ENCODE measurements at regions not wholly inside any gene's neighbourhood (a gene's known extent, or its start where the extent isn't known, plus 50 kb on each side); places are given as distances from the start of the nearest gene placed in this dataset.

GRCh38 chr4:35315419-35315818 is 928.9 kb downstream of the ARAP2 start:
- DNase-seq: no peak
- intact Hi-C loops (cut with DNase I): no loop called here

DNA sequence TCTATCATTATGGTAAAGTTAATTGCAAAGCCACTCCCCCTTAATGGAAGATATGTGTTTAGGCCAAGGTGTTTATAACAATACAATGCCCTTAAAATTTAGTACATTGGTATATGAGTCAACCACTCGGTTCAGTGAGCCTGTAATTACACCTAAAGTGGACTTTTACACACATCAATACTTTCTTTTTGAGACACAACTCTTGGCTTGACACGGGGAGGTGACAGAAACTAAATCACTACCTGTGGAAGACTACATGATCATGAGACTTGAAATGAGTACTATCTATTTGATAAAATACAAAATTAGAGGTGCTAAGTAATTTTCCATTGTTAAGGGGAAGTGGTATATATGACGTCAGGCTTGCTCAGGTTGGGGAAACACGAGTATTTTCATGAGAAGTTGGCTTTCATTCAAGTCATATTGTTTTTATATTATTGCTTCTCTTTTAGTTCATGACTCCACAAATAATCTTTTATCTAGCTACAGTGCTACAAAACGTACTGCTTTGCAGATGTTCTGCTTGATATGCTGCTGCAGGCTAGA is 918.3 kb downstream of the ARAP2 start:
- no peak for DNase-seq
- intact Hi-C loops (cut with DNase I): no loop called here

DNA sequence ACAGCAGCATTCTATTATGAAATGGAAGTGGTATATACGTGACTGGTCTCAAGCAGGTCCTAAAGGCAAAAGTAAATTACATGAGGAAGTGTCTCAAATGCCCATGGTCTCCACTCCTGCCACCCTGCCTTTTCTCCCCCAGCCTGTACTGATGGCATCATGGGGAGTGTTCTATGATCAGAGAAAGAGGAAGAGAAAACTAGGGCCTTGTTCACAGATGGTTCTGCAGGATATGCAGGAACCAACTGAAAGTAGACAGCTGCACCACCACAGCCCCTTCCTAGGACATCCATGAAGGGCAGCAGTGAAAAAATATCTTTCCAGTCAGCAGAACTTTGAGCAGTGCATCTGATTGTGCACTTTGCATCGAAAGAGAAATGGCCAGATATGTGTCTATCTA is 901.5 kb downstream of the ARAP2 start:
- DNase-seq: no peak
- intact Hi-C loops (cut with DNase I): no loop called here

DNA sequence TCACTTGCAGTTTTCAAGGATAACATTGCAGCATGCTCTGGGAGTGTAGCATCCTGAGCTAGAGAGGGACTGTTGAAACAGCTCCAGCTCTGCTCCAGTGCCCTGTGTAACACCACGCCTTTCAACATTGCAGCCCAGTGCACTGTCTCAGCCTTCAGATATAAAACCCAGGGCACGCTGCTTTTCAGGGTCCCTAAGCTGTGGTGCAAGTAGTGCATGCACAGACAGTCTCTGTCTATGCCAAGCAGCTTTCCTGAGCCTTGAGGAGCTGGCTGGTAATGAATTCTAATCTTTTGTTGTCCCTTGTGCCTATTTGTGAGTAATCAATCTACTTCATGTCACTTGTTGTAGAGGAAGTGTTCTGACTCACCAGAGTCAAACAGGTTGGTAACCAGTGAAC is 897.0 kb downstream of the ARAP2 start:
- DNase-seq: no peak
- intact Hi-C loops (cut with DNase I): no loop called here

DNA sequence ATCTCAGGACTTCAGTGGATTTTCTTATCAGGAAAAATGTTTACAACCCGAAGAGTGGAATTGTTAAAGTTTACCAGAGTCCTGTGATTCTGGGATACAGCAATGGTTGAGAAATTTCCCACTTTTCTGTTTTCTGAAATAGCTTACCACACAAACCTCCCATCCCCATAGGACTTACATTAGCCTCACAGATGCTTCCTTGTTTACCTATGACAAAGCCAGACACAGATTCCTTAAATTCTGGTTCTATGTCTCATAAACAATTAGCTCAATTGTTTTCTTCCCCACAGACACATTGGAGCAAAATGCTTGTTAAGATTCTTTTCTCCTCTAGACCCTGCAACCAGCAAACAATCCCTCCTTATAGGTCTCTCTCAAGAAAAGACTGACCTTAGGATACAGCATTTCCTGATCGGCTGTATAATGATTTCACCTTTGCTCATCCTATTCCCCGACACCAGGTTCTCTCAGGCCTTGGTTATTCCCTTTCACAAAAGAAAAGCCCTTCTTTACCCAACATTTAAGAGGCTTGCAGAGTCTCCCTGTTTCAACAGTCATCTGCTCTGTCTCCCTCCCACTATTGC is 886.2 kb downstream of the ARAP2 start:
- intact Hi-C loops (cut with DNase I): no loop called here
- no peak for DNase-seq

DNA sequence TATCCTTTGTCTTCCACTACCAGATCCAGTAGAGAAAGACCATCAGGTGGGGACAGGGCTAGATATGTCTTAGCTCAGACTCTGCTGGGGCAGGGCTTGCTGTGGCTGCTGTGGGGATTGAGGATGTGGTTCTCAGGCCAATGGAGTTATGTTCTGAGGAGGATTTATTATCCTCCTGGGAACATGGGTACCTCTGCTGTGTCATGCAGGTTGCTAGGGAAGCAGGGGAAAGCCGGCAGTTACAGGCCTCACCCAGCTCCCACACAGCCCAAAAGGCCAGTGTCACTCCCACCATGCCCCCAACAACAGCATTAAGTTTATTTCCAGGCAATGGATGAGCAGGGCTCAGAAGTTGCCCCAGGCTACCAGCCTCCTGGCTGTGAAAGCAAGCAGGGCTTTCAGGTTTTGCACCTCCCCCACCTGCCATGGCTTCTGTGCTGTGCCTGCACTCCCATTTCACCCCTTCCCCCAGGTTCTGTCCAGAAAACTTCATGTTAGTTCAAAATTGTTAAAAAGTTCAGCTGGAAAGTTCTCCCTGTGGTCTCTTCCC is 879.9 kb downstream of the ARAP2 start:
- intact Hi-C loops (cut with DNase I): no loop called here
- DNase-seq: no peak

- intact Hi-C loops (cut with DNase I): no loop called here
- no peak for DNase-seq
These were observed 879.1 kb downstream of the ARAP2 start for GRCh38 chr4:35365186-35365585.

GRCh38 chr4:35399912-35400311 is 844.4 kb downstream of the ARAP2 start:
- no peak for DNase-seq
- intact Hi-C loops (cut with DNase I): no loop called here

DNA sequence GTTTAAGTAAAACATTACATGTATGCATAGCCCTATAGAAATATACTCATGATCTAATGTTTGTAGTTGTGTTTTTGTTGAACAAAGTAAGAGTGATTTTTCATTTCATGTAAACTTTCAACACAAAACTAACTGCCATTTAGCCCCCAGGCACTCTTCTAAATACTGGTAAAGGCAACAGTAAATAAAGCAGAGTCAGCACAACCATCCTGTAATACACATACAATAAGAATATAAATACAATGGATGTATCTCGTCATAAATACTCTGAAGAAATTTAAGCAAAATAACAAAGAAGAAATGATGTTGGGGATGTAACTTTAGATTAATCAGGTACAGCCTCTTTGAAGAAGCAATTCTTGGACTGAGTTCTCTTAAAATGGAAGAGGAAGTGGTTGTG is 821.2 kb downstream of the ARAP2 start:
- intact Hi-C loops (cut with DNase I): no loop called here
- no peak for DNase-seq

DNA sequence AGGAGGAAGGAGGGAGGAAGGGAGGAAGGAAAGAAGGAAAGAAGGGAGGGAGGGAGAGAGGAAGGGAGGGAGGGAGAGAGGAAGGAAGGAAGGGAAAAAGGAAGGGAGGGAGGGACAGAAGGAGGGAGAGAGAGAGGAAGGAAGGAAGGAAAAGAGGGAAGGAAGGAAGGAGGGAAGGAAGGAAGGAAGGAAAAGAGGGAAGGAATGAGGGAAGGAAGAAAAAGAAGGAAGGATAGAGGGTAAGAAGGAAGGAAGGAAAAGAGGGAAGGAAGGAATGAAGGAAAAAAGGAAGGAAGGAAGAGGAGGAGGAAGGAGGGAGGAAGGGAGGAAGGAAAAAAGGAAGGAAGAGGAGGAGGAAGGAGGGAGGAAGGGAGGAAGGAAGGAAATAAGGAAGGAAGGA is 796.8 kb downstream of the ARAP2 start:
- intact Hi-C loops (cut with DNase I): no loop called here
- DNase-seq: no peak

DNA sequence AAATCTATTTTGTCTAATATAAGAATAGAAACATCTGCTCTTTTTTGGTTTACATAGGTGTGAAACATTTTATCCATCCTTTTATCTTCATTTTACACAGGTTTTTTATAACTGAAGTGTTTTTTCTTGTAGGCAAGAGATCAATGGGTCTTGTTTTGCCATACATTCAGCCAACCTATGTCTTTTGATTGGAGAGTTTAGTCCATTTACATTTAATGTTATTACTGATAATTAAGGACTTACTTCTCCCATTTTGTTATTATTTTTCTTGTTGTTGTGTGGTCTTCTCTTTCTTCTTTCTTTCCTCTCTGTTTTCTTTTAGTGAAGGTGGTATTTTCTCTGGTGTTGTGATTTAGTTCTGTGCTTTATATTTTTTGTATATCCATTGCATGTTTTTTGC is 785.3 kb downstream of the ARAP2 start:
- intact Hi-C loops (cut with DNase I): no loop called here

GRCh38 chr4:35461931-35462659 is 782.2 kb downstream of the ARAP2 start:
- DNase-seq: peak in 4 of 10 donors; percentile 12 to 65 (median 30)
- intact Hi-C loops (cut with DNase I): no loop called here

More for the DNA sequence above, 785.3 kb downstream of the ARAP2 start:
- DNase-seq: no peak

DNA sequence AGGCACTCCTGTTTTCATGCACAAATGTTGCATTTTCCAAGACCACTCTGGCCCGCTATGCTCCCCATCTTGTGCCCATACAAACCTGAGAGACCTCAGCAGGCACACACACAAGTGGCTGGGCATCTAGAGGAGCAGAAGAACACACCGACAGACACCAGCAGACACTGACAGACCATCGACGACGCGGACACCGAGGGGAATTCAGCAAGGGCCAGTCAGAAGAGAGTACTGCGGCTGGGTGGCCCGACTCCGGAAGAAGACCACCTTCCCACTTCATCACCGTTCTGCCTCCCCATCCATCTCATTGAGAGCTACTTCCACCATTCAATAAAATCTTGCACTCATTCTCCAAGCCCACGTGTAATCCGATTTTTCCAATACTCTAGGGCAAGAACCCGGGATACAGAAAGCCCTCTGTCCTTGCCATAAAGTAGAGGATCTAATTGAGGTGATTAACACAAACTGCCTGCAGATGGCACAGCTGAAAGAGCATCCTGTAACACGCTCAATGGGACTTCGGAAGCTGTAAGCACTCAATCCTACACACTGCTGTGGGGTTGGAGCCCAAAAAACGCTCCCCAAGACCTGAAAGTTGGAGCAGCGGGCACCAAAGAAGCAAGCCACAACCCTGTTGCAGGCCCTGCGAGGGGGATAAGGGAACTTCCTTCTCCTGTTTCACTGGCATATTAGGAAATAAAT is 780.9 kb downstream of the ARAP2 start:
- DNase-seq: peak in 3 of 10 donors; percentile 12 to 49 (median 41)
- intact Hi-C loops (cut with DNase I): no loop called here

DNA sequence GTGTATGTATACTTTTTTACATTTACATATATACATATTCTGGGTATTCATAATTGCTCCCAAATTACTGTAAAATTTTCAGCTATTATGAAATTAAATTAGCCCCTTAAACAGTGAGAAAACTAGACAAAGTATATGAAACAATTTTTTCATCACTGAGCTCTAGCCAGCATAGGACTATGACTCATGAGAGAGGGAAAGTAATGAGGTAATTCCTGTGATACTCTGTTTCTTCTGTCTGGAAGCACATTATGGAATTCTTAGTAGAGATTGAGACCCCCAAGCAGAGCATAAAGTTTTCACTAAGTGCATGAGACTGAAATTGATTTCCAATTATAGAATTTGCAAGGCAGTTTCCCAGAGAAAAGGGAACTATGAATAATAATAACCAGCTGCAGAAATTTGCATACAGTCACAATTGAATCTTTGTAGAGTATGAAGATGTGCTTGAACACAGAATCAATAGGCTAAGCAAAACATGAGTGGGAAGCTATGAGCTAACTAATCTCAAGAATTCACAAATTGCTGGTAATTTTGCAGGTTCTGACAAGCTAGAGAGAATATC is 779.3 kb downstream of the ARAP2 start:
- DNase-seq: no peak
- intact Hi-C loops (cut with DNase I): no loop called here

DNA sequence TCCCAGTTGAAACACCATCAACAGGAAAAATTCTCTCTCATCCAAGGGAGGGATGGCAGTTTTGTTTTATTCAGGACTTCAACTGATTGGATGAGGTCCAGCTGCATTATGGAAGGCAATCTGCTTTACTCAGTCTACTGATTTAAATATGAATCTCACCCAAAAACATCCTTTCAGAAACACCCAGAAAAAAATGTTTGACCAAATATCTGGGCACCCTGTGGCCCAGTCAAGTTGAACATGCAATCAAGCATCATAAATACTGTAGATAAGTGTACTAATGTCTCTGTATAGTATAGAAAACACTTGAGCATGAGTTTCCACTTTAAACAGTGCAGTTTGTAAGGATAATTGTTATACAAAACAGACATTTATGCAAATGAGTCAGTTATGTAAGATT is 753.2 kb downstream of the ARAP2 start:
- no peak for DNase-seq
- intact Hi-C loops (cut with DNase I): no loop called here

GRCh38 chr4:35493977-35494376 is 750.3 kb downstream of the ARAP2 start:
- DNase-seq: peak in 1 of 10 donors; percentile 42
- intact Hi-C loops (cut with DNase I): no loop called here

DNA sequence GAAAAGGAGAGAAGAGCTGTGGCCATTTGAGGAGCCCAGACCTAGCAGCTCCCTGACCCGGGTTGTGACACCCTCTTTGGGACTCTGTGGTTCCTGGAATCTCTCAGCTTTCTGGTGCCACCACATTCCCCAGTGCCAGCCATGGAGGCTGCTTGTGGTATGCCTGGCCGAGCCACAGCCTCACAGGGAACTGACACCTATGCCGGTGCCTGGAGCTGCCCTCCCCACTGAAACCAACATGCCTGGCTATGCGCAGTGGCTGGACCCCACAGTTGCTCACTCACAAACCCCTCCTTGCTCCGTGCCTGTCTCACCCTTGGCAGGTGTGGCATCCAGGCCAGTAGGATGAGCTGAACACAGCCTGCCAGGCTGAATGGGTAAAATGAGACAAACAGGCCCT is 749.4 kb downstream of the ARAP2 start:
- peak in 3 of 10 donors; percentile 35 to 66 (median 58) for DNase-seq

GRCh38 chr4:35500812-35501211 is 743.5 kb downstream of the ARAP2 start:
- DNase-seq: no peak
- intact Hi-C loops (cut with DNase I): no loop called here

More for the DNA sequence above, 749.4 kb downstream of the ARAP2 start:
- intact Hi-C loops (cut with DNase I): no loop called here

DNA sequence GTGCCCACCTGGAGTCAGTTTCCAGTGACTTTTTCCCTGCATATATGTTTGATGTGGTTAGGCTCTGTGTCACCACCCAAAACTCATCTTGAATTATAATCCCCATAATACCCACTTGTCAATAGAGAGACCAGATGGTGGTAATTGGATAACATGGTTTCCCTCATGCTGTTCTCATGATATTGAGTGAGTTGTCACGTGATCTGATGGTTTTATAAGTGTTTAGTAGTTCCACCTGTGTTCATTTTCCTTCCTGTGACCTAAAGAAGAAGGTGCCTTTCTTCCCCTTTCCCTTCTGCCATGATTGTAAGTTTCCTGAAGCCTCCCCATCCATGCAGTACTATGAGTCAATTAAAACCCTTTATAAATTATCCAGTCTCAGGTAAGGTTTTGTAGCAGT is 740.9 kb downstream of the ARAP2 start:
- intact Hi-C loops (cut with DNase I): no loop called here
- no peak for DNase-seq

DNA sequence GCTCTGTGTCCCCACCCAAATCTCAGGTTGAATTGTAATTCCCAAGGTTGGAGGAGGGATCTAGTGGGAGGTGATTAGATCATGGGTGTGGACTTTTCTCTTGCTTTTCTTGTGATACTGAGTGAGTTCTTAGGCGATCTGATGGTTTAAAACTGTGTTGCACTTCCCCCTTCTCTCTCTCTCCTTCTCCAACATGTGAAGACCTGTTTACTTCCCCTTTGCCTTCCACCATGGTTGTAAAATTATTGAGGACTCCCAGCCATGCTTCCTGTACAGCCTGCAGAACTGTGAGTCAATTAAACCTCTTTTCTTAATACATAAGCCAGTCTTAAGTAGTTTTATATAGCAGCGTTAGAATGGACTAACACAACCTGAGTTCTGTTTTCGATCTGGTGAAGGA is 738.2 kb downstream of the ARAP2 start:
- intact Hi-C loops (cut with DNase I): no loop called here
- no peak for DNase-seq

GRCh38 chr4:35511851-35512250 is 732.5 kb downstream of the ARAP2 start:
- DNase-seq: no peak
- intact Hi-C loops (cut with DNase I): no loop called here
